ENCODE measurements at regions not wholly inside any gene's neighbourhood (a gene's known extent, or its start where the extent isn't known, plus 50 kb on each side); places are given as distances from the start of the nearest gene placed in this dataset.

GRCh38 chr11:69431136-69431535 lies 50.3 kb upstream of the LINC01488 start:
- TF ChIP-seq TAF1 (IDR thresholded peaks at IDR 0.05; ENCODE audit: low read depth, low read length) (no peak), POLR2AphosphoS5 (IDR thresholded peaks at IDR 0.05; ENCODE audit: low read depth, low read length) (no peak)

Measured in GM12891 (cell line).